Lower leg skin (tissue), 3 donors: ENCODE measurements at regions not wholly inside any gene's neighbourhood (a gene's known extent, or its start where the extent isn't known, plus 50 kb on each side); places are given as distances from the start of the nearest gene placed in this dataset.

Experiments used
- CTCF ChIP-seq, 3 donors: fragments of 450-650 bp; IDR thresholded peaks; one replicate each; pipeline ENCODE4 v1.5.1; 2016; ENCODE audit warnings: antibody characterized with exemption in 3 of 3, mild to moderate bottlenecking in 3 of 3, moderate library complexity in 2 of 3
- POLR2A ChIP-seq, 2 donors: fragments of 450-650 bp; IDR thresholded peaks; one replicate each; pipeline ENCODE4 v1.6.1; 2016 to 2017; ENCODE audit warnings: antibody characterized with exemption in 2 of 2, mild to moderate bottlenecking in 1 of 2, moderate library complexity in 1 of 2

DNA sequence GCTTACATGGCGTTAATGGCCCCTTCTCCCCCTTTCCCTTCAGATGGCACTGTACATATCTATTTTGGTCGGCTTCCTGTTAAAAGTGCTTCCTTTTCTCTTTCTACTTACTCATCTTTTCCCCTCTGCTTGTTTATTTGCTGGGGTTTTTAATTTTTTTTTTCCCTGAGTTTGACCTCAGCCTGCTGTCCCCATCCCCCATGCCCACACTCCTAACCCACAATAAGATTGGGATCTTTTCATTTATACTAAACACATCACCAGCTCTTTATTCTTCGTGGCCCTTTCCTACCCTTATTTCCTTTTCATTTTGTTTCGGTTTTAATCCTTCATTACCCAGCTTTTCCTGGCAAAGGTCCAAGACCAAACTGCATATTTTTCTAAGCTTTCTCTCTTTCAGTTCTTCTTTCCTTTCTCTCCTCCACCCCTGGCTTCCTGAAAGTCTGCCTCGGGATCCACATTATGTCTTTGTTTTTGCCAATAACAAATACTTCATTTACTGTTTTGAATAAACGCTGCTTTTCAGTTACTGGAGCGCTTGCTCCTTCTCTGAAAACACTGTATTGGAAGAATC lies 152.0 kb upstream of the USP9X start:
- TF ChIP-seq CTCF (IDR thresholded peaks at IDR 0.05) (no peak), POLR2A (IDR thresholded peaks at IDR 0.05) (no peak)
